SU-DHL-6 (cell line): ENCODE measurements at regions not wholly inside any gene's neighbourhood (a gene's known extent, or its start where the extent isn't known, plus 50 kb on each side); places are given as distances from the start of the nearest gene placed in this dataset.

Experiments used
- H2AFZ ChIP-seq: fragments of 200-600 bp; sonication (generic); 2 replicates; pipeline ENCODE4 v1.6.1; 2014; ENCODE audit warnings: low read depth, mild to moderate bottlenecking, moderate library complexity, mixed read lengths, antibody characterized with exemption, low read length; ENCODE audit not compliant: severe bottlenecking
- H3F3A ChIP-seq: fragments of 200-600 bp; shearing (Covaris generic); 2 replicates; pipeline ENCODE4 v1.6.0; 2016; ENCODE audit warnings: antibody characterized with exemption, mild to moderate bottlenecking; ENCODE audit not compliant: insufficient read depth
- H3K27ac ChIP-seq: fragments of 200-600 bp; sonication (generic); 2 replicates; pipeline ENCODE4 v1.5.1; 2016; ENCODE audit warnings: low read depth, mild to moderate bottlenecking, low read length, moderate library complexity, mixed read lengths
- H3K27me3 ChIP-seq: fragments of 200-600 bp; sonication (generic), shearing (Covaris generic); 2 replicates; pipeline ENCODE4 v1.6.0; 2014; ENCODE audit warnings: mild to moderate bottlenecking, low read length
- H3K36me3 ChIP-seq: fragments of 200-600 bp; sonication (generic); 2 replicates; pipeline ENCODE4 v1.6.1; 2014; ENCODE audit warnings: mild to moderate bottlenecking, low read length, mixed read lengths
- H3K4me2 ChIP-seq: fragments of 300-600, 200-600 bp; shearing (Covaris generic), sonication (generic); 2 replicates; pipeline ENCODE4 v1.6.0; 2014; ENCODE audit warnings: low read length, low read depth, mild to moderate bottlenecking; ENCODE audit not compliant: poor library complexity, severe bottlenecking
- H3K4me3 ChIP-seq: fragments of 200-600 bp; sonication (generic); 2 replicates; pipeline ENCODE4 v1.5.1; 2014; ENCODE audit warnings: antibody characterized with exemption, low read length, mild to moderate bottlenecking, mixed read lengths; ENCODE audit not compliant: insufficient read depth, poor library complexity, severe bottlenecking
- H3K79me2 ChIP-seq: fragments of 200-600 bp; sonication (generic); 2 replicates; pipeline ENCODE4 v1.6.1; 2014; ENCODE audit warnings: mild to moderate bottlenecking, low read length, moderate library complexity; ENCODE audit not compliant: insufficient read depth
- H3K9ac ChIP-seq: fragments of 200-600 bp; sonication (generic); 2 replicates; pipeline ENCODE4 v1.7.0; 2014; ENCODE audit warnings: mild to moderate bottlenecking, low read length
- H3K9me2 ChIP-seq: fragments of 200-600 bp; sonication (generic); replicated peaks from 2 replicates; pipeline ENCODE4 v1.6.1; 2014; ENCODE audit warnings: low read length; ENCODE audit not compliant: insufficient read depth
- H3K9me3 ChIP-seq: fragments of 200-600 bp; sonication (generic); 2 replicates; pipeline ENCODE4 v1.6.1; 2014; ENCODE audit warnings: low read length, mixed read lengths; ENCODE audit not compliant: insufficient read depth
- H4K20me1 ChIP-seq: fragments of 200-600 bp; sonication (generic); 2 replicates; pipeline ENCODE4 v1.6.1; 2014; ENCODE audit warnings: low read depth, mild to moderate bottlenecking, antibody characterized with exemption, low read length, moderate library complexity, mixed read lengths
- EZH2phosphoT487 ChIP-seq: fragments of 200-600 bp; sonication (generic), shearing (Covaris generic); conservative IDR thresholded peaks from 2 replicates; pipeline ENCODE4 v1.6.1; 2018; ENCODE audit warnings: mild to moderate bottlenecking, antibody characterized with exemption, low read length, moderate library complexity, mixed read lengths
- TF ChIP-seq, protein P1 (sequence below): fragments of 200-600 bp; sonication (generic); IDR thresholded peaks from one replicate; pipeline ENCODE4 v1.5.1; 2017; ENCODE audit warnings: antibody characterized with exemption, mild to moderate bottlenecking, low read length, moderate library complexity; ENCODE audit not compliant: insufficient read depth, poor library complexity, severe bottlenecking

- no peaks in the 10 kb centered on the region for H3F3A ChIP-seq
- no peak overlapping the region for H3K27ac ChIP-seq
- H3K79me2 ChIP-seq, result no peaks in the 10 kb centered on the region
- no peak for TF ChIP-seq EZH2phosphoT487
- H3K9me2 ChIP-seq, result no peaks in the 10 kb centered on the region
- H3K9me3 ChIP-seq, result no peaks in the 10 kb centered on the region
- no peak overlapping the region for H2AFZ ChIP-seq
- no peaks in the 10 kb centered on the region for H3K27me3 ChIP-seq
- no peaks in the 10 kb centered on the region for H3K36me3 ChIP-seq
- H4K20me1 ChIP-seq, result no peaks in the 10 kb centered on the region
- no peak overlapping the region for H3K4me3 ChIP-seq
- H3K4me2 ChIP-seq, result no peak overlapping the region
- H3K9ac ChIP-seq, result no peak overlapping the region
Measured at GRCh38 chr3:135326851-135327250, 531.8 kb downstream of the EPHB1 start.

DNA sequence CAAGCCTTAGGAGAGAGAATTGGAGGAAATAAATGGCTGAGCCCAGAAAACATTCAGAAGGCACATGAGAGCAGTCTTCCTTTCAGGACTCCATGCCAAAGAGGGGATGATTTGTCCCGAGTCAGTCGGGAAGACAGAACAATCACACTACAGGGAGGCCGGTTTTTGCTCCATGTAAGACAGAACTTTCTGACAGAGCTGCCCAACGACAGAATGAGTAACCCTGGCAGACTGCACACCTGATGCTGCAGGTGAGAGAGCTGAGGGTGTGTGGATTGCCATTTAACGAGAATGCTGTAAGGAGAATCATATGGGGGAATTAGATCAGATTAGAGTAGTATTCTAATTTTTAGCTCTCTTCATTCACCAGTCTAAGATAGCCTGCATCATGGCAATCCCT lies 533.0 kb downstream of the EPHB1 start:
- Histone ChIP-seq H3K4me2 (no peak overlapping the region), H3K9ac (no peak overlapping the region), H3K27me3 (no peaks in the 10 kb centered on the region), H3F3A (no peaks in the 10 kb centered on the region), H3K9me2 (no peaks in the 10 kb centered on the region), H3K4me3 (no peak overlapping the region), H3K36me3 (no peaks in the 10 kb centered on the region), H4K20me1 (no peaks in the 10 kb centered on the region), H3K9me3 (no peaks in the 10 kb centered on the region), H3K27ac (no peak overlapping the region), H2AFZ (no peak overlapping the region), H3K79me2 (no peaks in the 10 kb centered on the region)
- no peak for TF ChIP-seq EZH2phosphoT487

DNA sequence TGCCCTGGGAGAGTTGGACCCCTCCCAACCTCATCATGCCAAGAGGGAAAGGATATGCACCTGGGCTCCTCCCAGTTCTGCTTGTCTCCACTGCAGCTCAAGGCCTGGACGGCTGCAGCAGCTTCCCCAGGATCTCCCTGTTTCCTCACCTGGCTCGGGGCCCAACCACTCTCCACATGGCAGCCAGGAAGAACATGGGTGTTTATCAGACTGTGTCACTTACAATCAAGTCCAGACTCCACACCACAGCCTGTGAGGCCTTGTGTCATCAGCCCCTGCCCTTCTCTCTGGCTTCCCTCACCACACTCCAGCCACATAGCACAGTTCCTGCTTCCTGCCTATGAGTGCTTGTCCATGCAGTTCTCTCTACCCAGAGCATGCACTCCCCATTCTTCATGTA lies 534.4 kb downstream of the EPHB1 start:
- H3K9me3 ChIP-seq, result no peaks in the 10 kb centered on the region
- no peaks in the 10 kb centered on the region for H3K79me2 ChIP-seq
- H3K27ac ChIP-seq, result no peak overlapping the region
- no peak overlapping the region for H2AFZ ChIP-seq
- no peak overlapping the region for H3K4me3 ChIP-seq
- H3K9me2 ChIP-seq, result no peaks in the 10 kb centered on the region
- no peak overlapping the region for H3K9ac ChIP-seq
- no peaks in the 10 kb centered on the region for H3F3A ChIP-seq
- no peak overlapping the region for H3K4me2 ChIP-seq
- no peak for TF ChIP-seq EZH2phosphoT487
- TF ChIP-seq, protein P1, sequence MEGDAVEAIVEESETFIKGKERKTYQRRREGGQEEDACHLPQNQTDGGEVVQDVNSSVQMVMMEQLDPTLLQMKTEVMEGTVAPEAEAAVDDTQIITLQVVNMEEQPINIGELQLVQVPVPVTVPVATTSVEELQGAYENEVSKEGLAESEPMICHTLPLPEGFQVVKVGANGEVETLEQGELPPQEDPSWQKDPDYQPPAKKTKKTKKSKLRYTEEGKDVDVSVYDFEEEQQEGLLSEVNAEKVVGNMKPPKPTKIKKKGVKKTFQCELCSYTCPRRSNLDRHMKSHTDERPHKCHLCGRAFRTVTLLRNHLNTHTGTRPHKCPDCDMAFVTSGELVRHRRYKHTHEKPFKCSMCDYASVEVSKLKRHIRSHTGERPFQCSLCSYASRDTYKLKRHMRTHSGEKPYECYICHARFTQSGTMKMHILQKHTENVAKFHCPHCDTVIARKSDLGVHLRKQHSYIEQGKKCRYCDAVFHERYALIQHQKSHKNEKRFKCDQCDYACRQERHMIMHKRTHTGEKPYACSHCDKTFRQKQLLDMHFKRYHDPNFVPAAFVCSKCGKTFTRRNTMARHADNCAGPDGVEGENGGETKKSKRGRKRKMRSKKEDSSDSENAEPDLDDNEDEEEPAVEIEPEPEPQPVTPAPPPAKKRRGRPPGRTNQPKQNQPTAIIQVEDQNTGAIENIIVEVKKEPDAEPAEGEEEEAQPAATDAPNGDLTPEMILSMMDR, result no peak
- no peaks in the 10 kb centered on the region for H3K36me3 ChIP-seq
- H4K20me1 ChIP-seq, result no peaks in the 10 kb centered on the region
- no peaks in the 10 kb centered on the region for H3K27me3 ChIP-seq

DNA sequence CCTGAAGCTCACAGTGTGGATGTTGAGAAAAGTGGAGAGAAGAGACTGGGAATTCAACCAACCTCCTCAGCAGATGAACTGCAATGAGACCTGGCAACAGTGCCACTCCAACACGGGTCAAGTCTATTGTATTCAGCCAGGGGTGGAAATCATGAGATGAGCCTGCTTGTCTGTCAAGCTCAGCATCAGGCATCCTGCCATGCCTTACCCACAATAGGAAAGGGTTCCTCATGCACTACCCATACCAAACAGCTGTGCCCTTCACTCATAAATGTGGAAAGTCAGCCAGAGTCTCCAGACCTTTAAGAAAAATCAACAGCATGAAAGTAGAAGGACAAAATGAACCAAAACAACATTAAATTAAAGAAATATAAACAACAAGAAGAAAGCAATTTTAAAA lies 542.1 kb downstream of the EPHB1 start:
- Histone ChIP-seq H4K20me1 (no peaks in the 10 kb centered on the region), H3K4me2 (no peak overlapping the region), H3K27me3 (no peaks in the 10 kb centered on the region), H3F3A (no peaks in the 10 kb centered on the region), H3K36me3 (no peaks in the 10 kb centered on the region), H3K9ac (no peak overlapping the region), H3K9me2 (no peaks in the 10 kb centered on the region), H3K79me2 (no peaks in the 10 kb centered on the region), H3K27ac (no peak overlapping the region), H3K4me3 (no peak overlapping the region), H2AFZ (no peak overlapping the region), H3K9me3 (no peaks in the 10 kb centered on the region)
- TF ChIP-seq, protein P1, result no peak
- TF ChIP-seq EZH2phosphoT487, result no peak
